ENCODE measurements at regions not wholly inside any gene's neighbourhood (a gene's known extent, or its start where the extent isn't known, plus 50 kb on each side); places are given as distances from the start of the nearest gene placed in this dataset.

DNA sequence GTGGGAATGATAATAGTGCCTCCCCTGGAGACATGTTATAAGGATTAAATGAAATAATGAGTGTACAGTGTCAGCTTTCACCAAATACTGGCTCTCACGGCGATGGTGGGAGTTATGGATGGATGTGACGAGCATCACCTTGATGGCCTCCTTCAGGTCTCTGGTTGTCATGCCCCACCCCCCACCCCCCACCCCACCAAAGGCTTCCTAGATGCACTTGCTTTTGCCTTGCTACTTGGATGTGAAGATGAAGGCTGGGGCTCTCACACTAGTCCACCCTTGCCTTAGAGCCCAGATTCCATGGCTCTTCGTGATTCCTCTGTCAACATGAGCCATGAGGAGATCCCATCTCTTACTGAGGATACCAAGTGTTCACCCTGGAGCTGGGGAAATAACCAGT, 412.3 kb downstream of the NPHP4 start:
- ChIA-PET POLR2A (no interaction called here), CTCF (no interaction called here)
- Mint-ChIP-seq H3K27ac (no peak overlapping the region), H3K36me3 (peaks cover 76% of the 10 kb centered on the region), H3K4me1 (no peaks in the 10 kb centered on the region), H3K9me3 (peaks cover 85% of the 10 kb centered on the region), H3K27me3 (ENCODE audit: low read depth) (peaks cover 13% of the 10 kb centered on the region), H3K4me3 (no peak overlapping the region)
- ATAC-seq (no peak), DNase-seq (ENCODE audit: low spot score) (no peak)
- TF ChIP-seq, protein P1, sequence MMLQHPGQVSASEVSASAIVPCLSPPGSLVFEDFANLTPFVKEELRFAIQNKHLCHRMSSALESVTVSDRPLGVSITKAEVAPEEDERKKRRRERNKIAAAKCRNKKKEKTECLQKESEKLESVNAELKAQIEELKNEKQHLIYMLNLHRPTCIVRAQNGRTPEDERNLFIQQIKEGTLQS (CRISPR knock-in tag; conservative IDR thresholded peaks at IDR 0.05) = no peak

DNA sequence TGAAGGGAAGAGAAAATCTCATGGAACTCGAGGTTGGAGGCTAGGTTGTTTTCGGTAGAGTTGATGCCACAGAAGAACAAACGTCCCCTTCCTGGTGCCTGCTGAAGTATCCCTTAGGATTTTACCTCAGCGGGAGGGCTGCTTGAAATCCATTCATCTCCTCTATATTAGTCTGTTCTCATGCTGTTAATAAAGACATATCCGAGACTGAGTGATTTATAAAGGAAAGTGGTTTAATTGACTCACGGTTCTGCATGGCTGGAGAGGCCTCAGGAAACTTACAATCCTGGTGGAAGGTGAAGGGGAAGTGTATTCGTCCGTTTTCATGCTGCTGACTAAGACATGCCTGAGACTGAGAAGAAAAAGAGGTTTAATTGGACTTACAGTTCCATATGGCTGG, 413.5 kb downstream of the NPHP4 start:
- CTCF ChIA-PET = no interaction called here
- H3K36me3 Mint-ChIP-seq = peaks cover 82% of the 10 kb centered on the region
- TF ChIP-seq, protein P2, sequence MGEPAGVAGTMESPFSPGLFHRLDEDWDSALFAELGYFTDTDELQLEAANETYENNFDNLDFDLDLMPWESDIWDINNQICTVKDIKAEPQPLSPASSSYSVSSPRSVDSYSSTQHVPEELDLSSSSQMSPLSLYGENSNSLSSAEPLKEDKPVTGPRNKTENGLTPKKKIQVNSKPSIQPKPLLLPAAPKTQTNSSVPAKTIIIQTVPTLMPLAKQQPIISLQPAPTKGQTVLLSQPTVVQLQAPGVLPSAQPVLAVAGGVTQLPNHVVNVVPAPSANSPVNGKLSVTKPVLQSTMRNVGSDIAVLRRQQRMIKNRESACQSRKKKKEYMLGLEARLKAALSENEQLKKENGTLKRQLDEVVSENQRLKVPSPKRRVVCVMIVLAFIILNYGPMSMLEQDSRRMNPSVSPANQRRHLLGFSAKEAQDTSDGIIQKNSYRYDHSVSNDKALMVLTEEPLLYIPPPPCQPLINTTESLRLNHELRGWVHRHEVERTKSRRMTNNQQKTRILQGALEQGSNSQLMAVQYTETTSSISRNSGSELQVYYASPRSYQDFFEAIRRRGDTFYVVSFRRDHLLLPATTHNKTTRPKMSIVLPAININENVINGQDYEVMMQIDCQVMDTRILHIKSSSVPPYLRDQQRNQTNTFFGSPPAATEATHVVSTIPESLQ (CRISPR knock-in tag; IDR thresholded peaks at IDR 0.05) = no peak
- TF ChIP-seq, protein P3, sequence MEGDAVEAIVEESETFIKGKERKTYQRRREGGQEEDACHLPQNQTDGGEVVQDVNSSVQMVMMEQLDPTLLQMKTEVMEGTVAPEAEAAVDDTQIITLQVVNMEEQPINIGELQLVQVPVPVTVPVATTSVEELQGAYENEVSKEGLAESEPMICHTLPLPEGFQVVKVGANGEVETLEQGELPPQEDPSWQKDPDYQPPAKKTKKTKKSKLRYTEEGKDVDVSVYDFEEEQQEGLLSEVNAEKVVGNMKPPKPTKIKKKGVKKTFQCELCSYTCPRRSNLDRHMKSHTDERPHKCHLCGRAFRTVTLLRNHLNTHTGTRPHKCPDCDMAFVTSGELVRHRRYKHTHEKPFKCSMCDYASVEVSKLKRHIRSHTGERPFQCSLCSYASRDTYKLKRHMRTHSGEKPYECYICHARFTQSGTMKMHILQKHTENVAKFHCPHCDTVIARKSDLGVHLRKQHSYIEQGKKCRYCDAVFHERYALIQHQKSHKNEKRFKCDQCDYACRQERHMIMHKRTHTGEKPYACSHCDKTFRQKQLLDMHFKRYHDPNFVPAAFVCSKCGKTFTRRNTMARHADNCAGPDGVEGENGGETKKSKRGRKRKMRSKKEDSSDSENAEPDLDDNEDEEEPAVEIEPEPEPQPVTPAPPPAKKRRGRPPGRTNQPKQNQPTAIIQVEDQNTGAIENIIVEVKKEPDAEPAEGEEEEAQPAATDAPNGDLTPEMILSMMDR (IDR thresholded peaks at IDR 0.05) = no peak
- no peak for TF ChIP-seq HMGA2 (CRISPR knock-in tag; IDR thresholded peaks at IDR 0.05)
- no peak for TF ChIP-seq SMAD3 (CRISPR knock-in tag; IDR thresholded peaks at IDR 0.05; ENCODE audit: borderline replicate concordance)
- TF ChIP-seq CREM (CRISPR knock-in tag; IDR thresholded peaks at IDR 0.05) = no peak
- TF ChIP-seq, protein P4, sequence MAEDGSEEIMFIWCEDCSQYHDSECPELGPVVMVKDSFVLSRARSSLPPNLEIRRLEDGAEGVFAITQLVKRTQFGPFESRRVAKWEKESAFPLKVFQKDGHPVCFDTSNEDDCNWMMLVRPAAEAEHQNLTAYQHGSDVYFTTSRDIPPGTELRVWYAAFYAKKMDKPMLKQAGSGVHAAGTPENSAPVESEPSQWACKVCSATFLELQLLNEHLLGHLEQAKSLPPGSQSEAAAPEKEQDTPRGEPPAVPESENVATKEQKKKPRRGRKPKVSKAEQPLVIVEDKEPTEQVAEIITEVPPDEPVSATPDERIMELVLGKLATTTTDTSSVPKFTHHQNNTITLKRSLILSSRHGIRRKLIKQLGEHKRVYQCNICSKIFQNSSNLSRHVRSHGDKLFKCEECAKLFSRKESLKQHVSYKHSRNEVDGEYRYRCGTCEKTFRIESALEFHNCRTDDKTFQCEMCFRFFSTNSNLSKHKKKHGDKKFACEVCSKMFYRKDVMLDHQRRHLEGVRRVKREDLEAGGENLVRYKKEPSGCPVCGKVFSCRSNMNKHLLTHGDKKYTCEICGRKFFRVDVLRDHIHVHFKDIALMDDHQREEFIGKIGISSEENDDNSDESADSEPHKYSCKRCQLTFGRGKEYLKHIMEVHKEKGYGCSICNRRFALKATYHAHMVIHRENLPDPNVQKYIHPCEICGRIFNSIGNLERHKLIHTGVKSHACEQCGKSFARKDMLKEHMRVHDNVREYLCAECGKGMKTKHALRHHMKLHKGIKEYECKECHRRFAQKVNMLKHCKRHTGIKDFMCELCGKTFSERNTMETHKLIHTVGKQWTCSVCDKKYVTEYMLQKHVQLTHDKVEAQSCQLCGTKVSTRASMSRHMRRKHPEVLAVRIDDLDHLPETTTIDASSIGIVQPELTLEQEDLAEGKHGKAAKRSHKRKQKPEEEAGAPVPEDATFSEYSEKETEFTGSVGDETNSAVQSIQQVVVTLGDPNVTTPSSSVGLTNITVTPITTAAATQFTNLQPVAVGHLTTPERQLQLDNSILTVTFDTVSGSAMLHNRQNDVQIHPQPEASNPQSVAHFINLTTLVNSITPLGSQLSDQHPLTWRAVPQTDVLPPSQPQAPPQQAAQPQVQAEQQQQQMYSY (CRISPR knock-in tag; IDR thresholded peaks at IDR 0.05) = no peak
- TF ChIP-seq, protein P5, sequence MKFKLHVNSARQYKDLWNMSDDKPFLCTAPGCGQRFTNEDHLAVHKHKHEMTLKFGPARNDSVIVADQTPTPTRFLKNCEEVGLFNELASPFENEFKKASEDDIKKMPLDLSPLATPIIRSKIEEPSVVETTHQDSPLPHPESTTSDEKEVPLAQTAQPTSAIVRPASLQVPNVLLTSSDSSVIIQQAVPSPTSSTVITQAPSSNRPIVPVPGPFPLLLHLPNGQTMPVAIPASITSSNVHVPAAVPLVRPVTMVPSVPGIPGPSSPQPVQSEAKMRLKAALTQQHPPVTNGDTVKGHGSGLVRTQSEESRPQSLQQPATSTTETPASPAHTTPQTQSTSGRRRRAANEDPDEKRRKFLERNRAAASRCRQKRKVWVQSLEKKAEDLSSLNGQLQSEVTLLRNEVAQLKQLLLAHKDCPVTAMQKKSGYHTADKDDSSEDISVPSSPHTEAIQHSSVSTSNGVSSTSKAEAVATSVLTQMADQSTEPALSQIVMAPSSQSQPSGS (CRISPR knock-in tag; IDR thresholded peaks at IDR 0.05; ENCODE audit: borderline replicate concordance, low read depth) = no peak
- TF ChIP-seq NR3C1 (CRISPR knock-in tag; conservative IDR thresholded peaks at IDR 0.05; ENCODE audit: low read depth) = no peak
- TF ChIP-seq NR1H2 (CRISPR knock-in tag; IDR thresholded peaks at IDR 0.05) = no peak
- TF ChIP-seq ZNF671 (CRISPR knock-in tag; IDR thresholded peaks at IDR 0.05) = no peak
- TF ChIP-seq, protein P6, sequence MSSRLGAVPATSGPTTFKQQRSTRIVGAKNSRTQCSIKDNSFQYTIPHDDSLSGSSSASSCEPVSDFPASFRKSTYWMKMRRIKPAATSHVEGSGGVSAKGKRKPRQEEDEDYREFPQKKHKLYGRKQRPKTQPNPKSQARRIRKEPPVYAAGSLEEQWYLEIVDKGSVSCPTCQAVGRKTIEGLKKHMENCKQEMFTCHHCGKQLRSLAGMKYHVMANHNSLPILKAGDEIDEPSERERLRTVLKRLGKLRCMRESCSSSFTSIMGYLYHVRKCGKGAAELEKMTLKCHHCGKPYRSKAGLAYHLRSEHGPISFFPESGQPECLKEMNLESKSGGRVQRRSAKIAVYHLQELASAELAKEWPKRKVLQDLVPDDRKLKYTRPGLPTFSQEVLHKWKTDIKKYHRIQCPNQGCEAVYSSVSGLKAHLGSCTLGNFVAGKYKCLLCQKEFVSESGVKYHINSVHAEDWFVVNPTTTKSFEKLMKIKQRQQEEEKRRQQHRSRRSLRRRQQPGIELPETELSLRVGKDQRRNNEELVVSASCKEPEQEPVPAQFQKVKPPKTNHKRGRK (CRISPR knock-in tag; IDR thresholded peaks at IDR 0.05; ENCODE audit: borderline replicate concordance) = no peak
- TF ChIP-seq EMX1 (CRISPR knock-in tag; IDR thresholded peaks at IDR 0.05) = no peak
- TF ChIP-seq GABPB1 (CRISPR knock-in tag; IDR thresholded peaks at IDR 0.05) = no peak
- no peak for TF ChIP-seq OVOL2 (CRISPR knock-in tag; IDR thresholded peaks at IDR 0.05; ENCODE audit: borderline replicate concordance)
- no peak for TF ChIP-seq NFATC4 (CRISPR knock-in tag; IDR thresholded peaks at IDR 0.05)
- no peak for TF ChIP-seq ZNF232 (CRISPR knock-in tag; IDR thresholded peaks at IDR 0.05)
- TF ChIP-seq, protein P7, sequence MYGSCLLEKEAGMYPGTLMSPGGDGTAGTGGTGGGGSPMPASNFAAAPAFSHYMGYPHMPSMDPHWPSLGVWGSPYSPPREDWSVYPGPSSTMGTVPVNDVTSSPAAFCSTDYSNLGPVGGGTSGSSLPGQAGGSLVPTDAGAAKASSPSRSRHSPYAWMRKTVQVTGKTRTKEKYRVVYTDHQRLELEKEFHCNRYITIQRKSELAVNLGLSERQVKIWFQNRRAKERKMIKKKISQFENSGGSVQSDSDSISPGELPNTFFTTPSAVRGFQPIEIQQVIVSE (CRISPR knock-in tag; IDR thresholded peaks at IDR 0.05; ENCODE audit: borderline replicate concordance) = no peak
- no peak for TF ChIP-seq RELA (CRISPR knock-in tag; IDR thresholded peaks at IDR 0.05; ENCODE audit: borderline replicate concordance)
- no peak for DNase-seq (ENCODE audit: low spot score)
- H3K27me3 Mint-ChIP-seq (ENCODE audit: low read depth) = peaks cover 13% of the 10 kb centered on the region
- no peak overlapping the region for H3K27ac Mint-ChIP-seq
- no peak for ATAC-seq
- POLR2A ChIA-PET = no interaction called here
- no peak overlapping the region for H3K4me3 Mint-ChIP-seq
- H3K4me1 Mint-ChIP-seq = no peaks in the 10 kb centered on the region
- peaks cover 91% of the 10 kb centered on the region for H3K9me3 Mint-ChIP-seq

All from WTC11 (cell line).